ENCODE measurements at regions not wholly inside any gene's neighbourhood (a gene's known extent, or its start where the extent isn't known, plus 50 kb on each side); places are given as distances from the start of the nearest gene placed in this dataset.

DNA sequence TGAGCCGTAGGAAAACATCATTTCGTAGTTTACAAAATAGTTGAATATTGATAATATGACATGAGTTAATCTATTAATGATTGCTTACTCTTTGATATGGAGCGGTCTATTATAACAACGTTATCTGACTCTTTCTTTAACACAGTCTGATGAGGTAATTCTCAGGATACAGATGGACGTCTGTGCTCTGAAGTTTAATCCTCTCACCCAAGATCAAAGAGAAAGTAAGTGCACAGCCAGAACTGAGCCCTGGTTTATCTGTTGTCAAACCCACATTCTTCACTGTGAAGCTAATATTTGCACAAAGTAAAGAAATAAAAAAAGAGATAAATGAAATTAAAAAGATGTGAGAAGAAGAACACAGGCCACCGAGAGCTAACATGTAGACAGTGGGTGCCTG lies 190.9 kb upstream of the COPS8 start:
- Histone ChIP-seq H3K4me3 (ENCODE audit: low read depth, low read length) (no peak overlapping the region), H3K9me3 (ENCODE audit: control insufficient read depth, insufficient read depth, low read depth, low read length) (no peaks in the 10 kb centered on the region), H3K27ac (ENCODE audit: low read depth, low read length) (no peak overlapping the region), H3K27me3 (ENCODE audit: control insufficient read depth, insufficient read depth, low read length) (no peaks in the 10 kb centered on the region), H3K9ac (ENCODE audit: low read length) (no peak overlapping the region), H3K36me3 (ENCODE audit: control insufficient read depth, insufficient read depth, low read length) (no peaks in the 10 kb centered on the region), H3K4me1 (ENCODE audit: control insufficient read depth, insufficient read depth, low read length) (no peaks in the 10 kb centered on the region)

GRCh38 chr2:236895497-236895896 lies 190.2 kb upstream of the COPS8 start:
- Histone ChIP-seq H3K4me3 (ENCODE audit: low read depth, low read length) (no peak overlapping the region), H3K27ac (ENCODE audit: low read depth, low read length) (no peak overlapping the region), H3K4me1 (ENCODE audit: control insufficient read depth, insufficient read depth, low read length) (peaks cover 5% of the 10 kb centered on the region; the same call in 1 of the 2 replicates), H3K9ac (ENCODE audit: low read length) (no peak overlapping the region), H3K36me3 (ENCODE audit: control insufficient read depth, insufficient read depth, low read length) (no peaks in the 10 kb centered on the region), H3K27me3 (ENCODE audit: control insufficient read depth, insufficient read depth, low read length) (no peaks in the 10 kb centered on the region), H3K9me3 (ENCODE audit: control insufficient read depth, insufficient read depth, low read depth, low read length) (no peaks in the 10 kb centered on the region)

- H3K9me3 ChIP-seq (ENCODE audit: control insufficient read depth, insufficient read depth, low read depth, low read length): no peaks in the 10 kb centered on the region
- H3K36me3 ChIP-seq (ENCODE audit: control insufficient read depth, insufficient read depth, low read length): no peaks in the 10 kb centered on the region
- H3K27ac ChIP-seq (ENCODE audit: low read depth, low read length): no peak overlapping the region
- no peak overlapping the region for H3K9ac ChIP-seq (ENCODE audit: low read length)
- H3K27me3 ChIP-seq (ENCODE audit: control insufficient read depth, insufficient read depth, low read length): no peaks in the 10 kb centered on the region
- peaks cover 6% of the 10 kb centered on the region; the same call in 1 of the 2 replicates for H3K4me1 ChIP-seq (ENCODE audit: control insufficient read depth, insufficient read depth, low read length)
- no peak overlapping the region for H3K4me3 ChIP-seq (ENCODE audit: low read depth, low read length)
These were observed 189.0 kb upstream of the COPS8 start for GRCh38 chr2:236896688-236897087.

- no peak overlapping the region for H3K4me3 ChIP-seq (ENCODE audit: low read depth, low read length)
- H3K27ac ChIP-seq (ENCODE audit: low read depth, low read length): no peak overlapping the region
- H3K9me3 ChIP-seq (ENCODE audit: control insufficient read depth, insufficient read depth, low read depth, low read length): no peaks in the 10 kb centered on the region
- no peak overlapping the region for H3K9ac ChIP-seq (ENCODE audit: low read length)
- H3K4me1 ChIP-seq (ENCODE audit: control insufficient read depth, insufficient read depth, low read length): peaks cover 6% of the 10 kb centered on the region; the same call in 1 of the 2 replicates
- no peaks in the 10 kb centered on the region for H3K36me3 ChIP-seq (ENCODE audit: control insufficient read depth, insufficient read depth, low read length)
- H3K27me3 ChIP-seq (ENCODE audit: control insufficient read depth, insufficient read depth, low read length): no peaks in the 10 kb centered on the region
These were observed 186.5 kb upstream of the COPS8 start for GRCh38 chr2:236899146-236899545.

DNA sequence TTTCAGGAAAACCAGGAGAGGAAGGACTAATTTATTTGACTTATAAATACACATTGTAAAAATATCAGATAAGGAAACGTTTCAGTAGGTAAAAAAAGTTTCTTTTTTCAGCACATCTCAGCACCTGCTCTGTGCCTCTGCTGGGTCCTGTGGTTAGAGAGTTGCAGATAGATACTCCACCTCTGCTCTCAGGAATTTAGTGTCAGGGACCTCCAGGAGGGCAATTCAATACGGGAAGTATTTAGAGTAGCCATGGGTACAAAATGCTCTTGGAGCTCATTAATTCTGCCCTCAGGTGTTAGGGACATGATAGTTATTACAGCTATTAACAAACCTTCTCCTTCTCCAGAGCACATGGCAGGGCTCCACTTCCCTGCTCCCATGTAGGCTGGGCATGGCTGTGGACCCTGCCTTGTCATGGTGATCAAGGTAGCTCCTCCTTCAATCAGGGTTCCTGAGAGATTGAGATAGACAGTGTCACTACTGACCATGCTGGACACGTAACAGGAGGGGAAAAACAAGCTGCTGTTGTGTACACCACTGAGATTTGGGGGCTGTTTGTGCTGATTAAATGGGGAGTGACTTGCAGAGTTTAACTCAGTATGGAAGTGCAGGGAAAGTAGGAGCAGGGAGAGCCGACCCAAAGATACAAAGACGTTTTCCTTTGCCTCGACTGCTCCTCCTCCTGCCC lies 185.6 kb upstream of the COPS8 start:
- Histone ChIP-seq H3K9me3 (ENCODE audit: control insufficient read depth, insufficient read depth, low read depth, low read length) (no peaks in the 10 kb centered on the region), H3K27me3 (ENCODE audit: control insufficient read depth, insufficient read depth, low read length) (no peaks in the 10 kb centered on the region), H3K36me3 (ENCODE audit: control insufficient read depth, insufficient read depth, low read length) (no peaks in the 10 kb centered on the region), H3K9ac (ENCODE audit: low read length) (no peak overlapping the region), H3K27ac (ENCODE audit: low read depth, low read length) (no peak overlapping the region), H3K4me1 (ENCODE audit: control insufficient read depth, insufficient read depth, low read length) (peaks cover 6% of the 10 kb centered on the region; the same call in 1 of the 2 replicates), H3K4me3 (ENCODE audit: low read depth, low read length) (no peak overlapping the region)

- no peak overlapping the region for H3K9ac ChIP-seq (ENCODE audit: low read length)
- H3K27ac ChIP-seq (ENCODE audit: low read depth, low read length): no peak overlapping the region
- no peaks in the 10 kb centered on the region for H3K36me3 ChIP-seq (ENCODE audit: control insufficient read depth, insufficient read depth, low read length)
- no peaks in the 10 kb centered on the region for H3K27me3 ChIP-seq (ENCODE audit: control insufficient read depth, insufficient read depth, low read length)
- H3K4me3 ChIP-seq (ENCODE audit: low read depth, low read length): no peak overlapping the region
- H3K4me1 ChIP-seq (ENCODE audit: control insufficient read depth, insufficient read depth, low read length): peaks cover 6% of the 10 kb centered on the region; the same call in 1 of the 2 replicates
- H3K9me3 ChIP-seq (ENCODE audit: control insufficient read depth, insufficient read depth, low read depth, low read length): no peaks in the 10 kb centered on the region
These were observed 183.7 kb upstream of the COPS8 start for GRCh38 chr2:236901956-236902355.

- no peaks in the 10 kb centered on the region for H3K27me3 ChIP-seq (ENCODE audit: control insufficient read depth, insufficient read depth, low read length)
- H3K4me1 ChIP-seq (ENCODE audit: control insufficient read depth, insufficient read depth, low read length): peaks cover 6% of the 10 kb centered on the region; the same call in 1 of the 2 replicates
- H3K27ac ChIP-seq (ENCODE audit: low read depth, low read length): no peak overlapping the region
- H3K4me3 ChIP-seq (ENCODE audit: low read depth, low read length): no peak overlapping the region
- no peak overlapping the region for H3K9ac ChIP-seq (ENCODE audit: low read length)
- no peaks in the 10 kb centered on the region for H3K36me3 ChIP-seq (ENCODE audit: control insufficient read depth, insufficient read depth, low read length)
- no peaks in the 10 kb centered on the region for H3K9me3 ChIP-seq (ENCODE audit: control insufficient read depth, insufficient read depth, low read depth, low read length)
These were observed 181.7 kb upstream of the COPS8 start for GRCh38 chr2:236903978-236904377.

- Histone ChIP-seq H3K4me3 (ENCODE audit: low read depth, low read length) (no peak overlapping the region), H3K27ac (ENCODE audit: low read depth, low read length) (no peak overlapping the region), H3K9me3 (ENCODE audit: control insufficient read depth, insufficient read depth, low read depth, low read length) (no peaks in the 10 kb centered on the region), H3K9ac (ENCODE audit: low read length) (no peak overlapping the region), H3K27me3 (ENCODE audit: control insufficient read depth, insufficient read depth, low read length) (no peaks in the 10 kb centered on the region), H3K36me3 (ENCODE audit: control insufficient read depth, insufficient read depth, low read length) (no peaks in the 10 kb centered on the region), H3K4me1 (ENCODE audit: control insufficient read depth, insufficient read depth, low read length) (peaks cover 6% of the 10 kb centered on the region; the same call in 1 of the 2 replicates)
These were observed 181.1 kb upstream of the COPS8 start for GRCh38 chr2:236904389-236905263.

DNA sequence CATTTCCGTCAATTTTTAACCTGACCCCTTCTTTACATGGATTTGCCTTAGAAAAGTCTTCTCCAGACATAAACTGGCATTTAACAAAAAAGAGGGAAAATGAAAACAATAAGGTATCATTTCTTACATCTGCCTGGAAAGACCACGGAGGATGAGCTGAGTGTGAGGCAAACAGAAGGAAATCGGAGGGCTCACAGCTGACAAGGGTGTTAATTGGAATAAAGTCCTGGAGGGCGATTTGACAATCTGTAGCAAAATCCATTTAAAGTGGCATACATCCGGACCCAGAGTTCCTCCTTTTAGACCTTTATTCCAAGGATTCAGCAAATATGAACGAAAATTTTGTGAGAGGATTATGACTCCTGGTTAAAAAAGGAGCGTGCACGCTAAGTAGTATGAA lies 179.7 kb upstream of the COPS8 start:
- no peaks in the 10 kb centered on the region for H3K9me3 ChIP-seq (ENCODE audit: control insufficient read depth, insufficient read depth, low read depth, low read length)
- no peak overlapping the region for H3K4me3 ChIP-seq (ENCODE audit: low read depth, low read length)
- H3K27me3 ChIP-seq (ENCODE audit: control insufficient read depth, insufficient read depth, low read length): no peaks in the 10 kb centered on the region
- H3K4me1 ChIP-seq (ENCODE audit: control insufficient read depth, insufficient read depth, low read length): no peaks in the 10 kb centered on the region
- no peak overlapping the region for H3K9ac ChIP-seq (ENCODE audit: low read length)
- H3K27ac ChIP-seq (ENCODE audit: low read depth, low read length): no peak overlapping the region
- no peaks in the 10 kb centered on the region for H3K36me3 ChIP-seq (ENCODE audit: control insufficient read depth, insufficient read depth, low read length)

- Histone ChIP-seq H3K27me3 (ENCODE audit: control insufficient read depth, insufficient read depth, low read length) (no peaks in the 10 kb centered on the region), H3K27ac (ENCODE audit: low read depth, low read length) (no peak overlapping the region), H3K4me3 (ENCODE audit: low read depth, low read length) (no peak overlapping the region), H3K36me3 (ENCODE audit: control insufficient read depth, insufficient read depth, low read length) (no peaks in the 10 kb centered on the region), H3K9me3 (ENCODE audit: control insufficient read depth, insufficient read depth, low read depth, low read length) (no peaks in the 10 kb centered on the region), H3K9ac (ENCODE audit: low read length) (no peak overlapping the region), H3K4me1 (ENCODE audit: control insufficient read depth, insufficient read depth, low read length) (no peaks in the 10 kb centered on the region)
These were observed 177.1 kb upstream of the COPS8 start for GRCh38 chr2:236908439-236909192.

DNA sequence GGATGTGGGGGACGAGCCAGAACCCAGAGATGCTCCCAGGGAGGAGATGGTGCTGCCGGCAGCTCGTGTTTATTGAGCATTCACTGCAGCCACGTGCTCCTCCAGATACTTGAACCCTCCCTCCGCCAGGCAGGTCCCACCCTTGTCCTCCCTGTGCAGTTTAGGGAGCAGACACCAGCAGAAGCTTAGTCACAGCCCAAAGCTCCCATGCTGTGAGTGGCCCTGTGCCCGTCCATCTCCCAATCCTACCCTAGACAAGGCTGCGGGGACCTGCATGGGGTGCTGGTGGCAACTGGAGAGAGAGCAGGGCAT lies 176.5 kb upstream of the COPS8 start:
- Histone ChIP-seq H3K9ac (ENCODE audit: low read length) (no peak overlapping the region), H3K4me1 (ENCODE audit: control insufficient read depth, insufficient read depth, low read length) (no peaks in the 10 kb centered on the region), H3K27ac (ENCODE audit: low read depth, low read length) (no peak overlapping the region), H3K4me3 (ENCODE audit: low read depth, low read length) (no peak overlapping the region), H3K9me3 (ENCODE audit: control insufficient read depth, insufficient read depth, low read depth, low read length) (no peaks in the 10 kb centered on the region), H3K36me3 (ENCODE audit: control insufficient read depth, insufficient read depth, low read length) (no peaks in the 10 kb centered on the region), H3K27me3 (ENCODE audit: control insufficient read depth, insufficient read depth, low read length) (no peaks in the 10 kb centered on the region)
